ENCODE measurements at regions not wholly inside any gene's neighbourhood (a gene's known extent, or its start where the extent isn't known, plus 50 kb on each side); places are given as distances from the start of the nearest gene placed in this dataset.

GRCh38 chr18:42620657-42621056, 494.8 kb downstream of the RIT2 start:
- DNase-seq (ENCODE audit: low read depth) = no peak

- no peak for DNase-seq (ENCODE audit: low read depth)
Measured at GRCh38 chr18:42623935-42624334, 491.6 kb downstream of the RIT2 start.

GRCh38 chr18:42632801-42633200, 482.7 kb downstream of the RIT2 start:
- no peak for DNase-seq (ENCODE audit: low read depth)

GRCh38 chr18:42635378-42636048, 480.0 kb downstream of the RIT2 start:
- DNase-seq (ENCODE audit: low read depth) = no peak

- no peak for DNase-seq (ENCODE audit: low read depth)
Measured at GRCh38 chr18:42636309-42636708, 479.2 kb downstream of the RIT2 start.

GRCh38 chr18:42640160-42640559, 475.3 kb downstream of the RIT2 start:
- DNase-seq (ENCODE audit: low read depth) = no peak

GRCh38 chr18:42641996-42642395, 473.5 kb downstream of the RIT2 start:
- DNase-seq (ENCODE audit: low read depth) = no peak

- no peak for DNase-seq (ENCODE audit: low read depth)
Measured at GRCh38 chr18:42644729-42645131, 470.8 kb downstream of the RIT2 start.

GRCh38 chr18:42649331-42650035, 466.0 kb downstream of the RIT2 start:
- no peak for DNase-seq (ENCODE audit: low read depth)

GRCh38 chr18:42654556-42654955, 460.9 kb downstream of the RIT2 start:
- no peak for DNase-seq (ENCODE audit: low read depth)

- DNase-seq (ENCODE audit: low read depth) = no peak
Measured at GRCh38 chr18:42657551-42657950, 457.9 kb downstream of the RIT2 start.

GRCh38 chr18:42658171-42658570, 457.3 kb downstream of the RIT2 start:
- no peak for DNase-seq (ENCODE audit: low read depth)

GRCh38 chr18:42659187-42659586, 456.3 kb downstream of the RIT2 start:
- no peak for DNase-seq (ENCODE audit: low read depth)

- no peak for DNase-seq (ENCODE audit: low read depth)
Measured at GRCh38 chr18:42670860-42671259, 444.6 kb downstream of the RIT2 start.

- no peak for DNase-seq (ENCODE audit: low read depth)
Measured at GRCh38 chr18:42675810-42676209, 439.7 kb downstream of the RIT2 start.

GRCh38 chr18:42683094-42683493, 432.4 kb downstream of the RIT2 start:
- DNase-seq (ENCODE audit: low read depth) = no peak

- no peak for DNase-seq (ENCODE audit: low read depth)
Measured at GRCh38 chr18:42689310-42689709, 426.2 kb downstream of the RIT2 start.

Data from forelimb muscle (tissue), 1 donor.